Activated T-cell treated with anti-CD3 and anti-CD28 coated beads, Interleukin-2, amount 50 U/mL, for 1 hour (primary cell): ENCODE measurements at regions not wholly inside any gene's neighbourhood (a gene's known extent, or its start where the extent isn't known, plus 50 kb on each side); places are given as distances from the start of the nearest gene placed in this dataset.
"Not testable (repeated sequence)": the region's sequence is repeated elsewhere in the genome, so short reads cannot be mapped to it uniquely, and the experiment has no call there.

Experiments used
- DNase-seq: peaks from one replicate; pipeline ENCODE4 v3.0.0-alpha.2; 2020

GRCh38 chr5:29548262-29548661 is 1645.2 kb upstream of the CDH6 start:
- DNase-seq, result no peak

- DNase-seq, result no peak
Observed at GRCh38 chr5:29547236-29547865, 1646.1 kb upstream of the CDH6 start.

GRCh38 chr5:29543501-29543900 is 1650.0 kb upstream of the CDH6 start:
- DNase-seq, result no peak

- DNase-seq, result no peak
Observed at GRCh38 chr5:29524227-29524626, 1669.3 kb upstream of the CDH6 start.

- no peak for DNase-seq
Observed at GRCh38 chr5:29518176-29518575, 1675.3 kb upstream of the CDH6 start.

GRCh38 chr5:29516224-29516623 is 1677.3 kb upstream of the CDH6 start:
- no peak for DNase-seq

- no peak for DNase-seq
Observed at GRCh38 chr5:29508131-29508530, 1685.4 kb upstream of the CDH6 start.

GRCh38 chr5:29504411-29504810 is 1689.1 kb upstream of the CDH6 start:
- DNase-seq, result no peak

- no peak for DNase-seq
Observed at GRCh38 chr5:29498860-29499259, 1694.6 kb upstream of the CDH6 start.

- no peak for DNase-seq
Observed at GRCh38 chr5:29498412-29498811, 1695.1 kb upstream of the CDH6 start.

GRCh38 chr5:29485333-29485732 is 1708.2 kb upstream of the CDH6 start:
- no peak for DNase-seq

GRCh38 chr5:29469581-29469980 is 1723.9 kb upstream of the CDH6 start:
- DNase-seq, result no peak

GRCh38 chr5:29462241-29462640 is 1731.2 kb upstream of the CDH6 start:
- DNase-seq, result no peak

- DNase-seq, result no peak
Observed at GRCh38 chr5:29460971-29461559, 1732.4 kb upstream of the CDH6 start.

- DNase-seq, result not testable (repeated sequence)
Observed at GRCh38 chr5:29451004-29451403, 1742.5 kb upstream of the CDH6 start.

- no peak for DNase-seq
Observed at GRCh38 chr5:29414681-29415080, 1778.8 kb upstream of the CDH6 start.

- DNase-seq, result no peak
Observed at GRCh38 chr5:29412979-29413378, 1780.5 kb upstream of the CDH6 start.

GRCh38 chr5:29402270-29402669 is 1791.2 kb upstream of the CDH6 start:
- DNase-seq, result no peak

- no peak for DNase-seq
Observed at GRCh38 chr5:29389993-29390392, 1803.5 kb upstream of the CDH6 start.

GRCh38 chr5:29387384-29387783 is 1806.1 kb upstream of the CDH6 start:
- no peak for DNase-seq

- DNase-seq, result no peak
Observed at GRCh38 chr5:29382780-29383179, 1810.7 kb upstream of the CDH6 start.

- no peak for DNase-seq
Observed at GRCh38 chr5:29380029-29380428, 1813.5 kb upstream of the CDH6 start.

GRCh38 chr5:29379619-29380018 is 1813.9 kb upstream of the CDH6 start:
- DNase-seq, result no peak

- DNase-seq, result no peak
Observed at GRCh38 chr5:29378104-29378503, 1815.4 kb upstream of the CDH6 start.

- DNase-seq, result no peak
Observed at GRCh38 chr5:29370248-29370647, 1823.2 kb upstream of the CDH6 start.
